IMR-90 (cell line): ENCODE measurements at regions not wholly inside any gene's neighbourhood (a gene's known extent, or its start where the extent isn't known, plus 50 kb on each side); places are given as distances from the start of the nearest gene placed in this dataset.

ENCODE experiments used
- ATAC-seq: fragments of 200-7000 bp; cut with Tn5 transposase; 2 replicates; pipeline ENCODE4 v1.9.1; 2020; ENCODE audit warnings: low read depth, mild to moderate bottlenecking, moderate library complexity
- BruUV-seq: library from RNA; stranded (reverse); fragments of 400-500 nt; replicated peaks from 2 replicates; lab custom pipeline; 2021; lab: Mats Ljungman, UMichigan
- CTCF ChIA-PET: fragments of 300-600 bp; formaldehyde crosslinking; extraction: SDS; loops from one replicate; lab custom pipeline; 2021; ENCODE audit warnings: antibody characterized with exemption; lab: Yijun Ruan, JAX
- POLR2A ChIA-PET: fragments of 300-600 bp; sonication (Branson Sonifier 250); formaldehyde crosslinking; loops from one replicate; lab custom pipeline; 2022; ENCODE audit warnings: antibody characterized with exemption; ENCODE audit not compliant: unreplicated experiment; lab: Charles Lee
- DNase-seq: peaks from one replicate; pipeline ENCODE4 v3.0.0; 2013
- H2AFZ ChIP-seq: replicated peaks from 2 replicates; pipeline ENCODE3; 2013; ENCODE audit warnings: low read length, mild to moderate bottlenecking; ENCODE audit not compliant: poor library complexity
- H2AK5ac ChIP-seq: 2 replicates; pipeline ENCODE4 v1.6.1; 2013; ENCODE audit warnings: low read depth, low read length, inconsistent platforms
- H2AK9ac ChIP-seq: replicated peaks from 2 replicates; pipeline ENCODE3; 2013; ENCODE audit warnings: mild to moderate bottlenecking, low read depth, low read length, moderate library complexity; ENCODE audit not compliant: poor library complexity
- H2BK120ac ChIP-seq: 2 replicates; pipeline ENCODE4 v1.6.1; 2013; ENCODE audit warnings: low read depth, low read length, inconsistent platforms
- H2BK15ac ChIP-seq: 3 replicates; pipeline ENCODE4 v1.6.1; 2013; ENCODE audit warnings: low read depth, low read length, inconsistent platforms
- H2BK20ac ChIP-seq: 2 replicates; pipeline ENCODE4 v1.6.1; 2013; ENCODE audit warnings: low read depth, mild to moderate bottlenecking, inconsistent platforms, low read length, moderate library complexity
- H2BK5ac ChIP-seq: 2 replicates; pipeline ENCODE4 v1.6.1; 2013; ENCODE audit warnings: mild to moderate bottlenecking, low read depth, low read length, inconsistent platforms; ENCODE audit not compliant: poor library complexity, severe bottlenecking
- H3K14ac ChIP-seq: replicated peaks from 2 replicates; pipeline ENCODE4 v1.6.1; 2013; ENCODE audit warnings: low read depth, low read length, inconsistent platforms
- H3K18ac ChIP-seq: 2 replicates; pipeline ENCODE4 v1.6.1; 2013; ENCODE audit warnings: low read depth, low read length, control low read depth
- H3K23ac ChIP-seq: 2 replicates; pipeline ENCODE4 v1.6.1; 2013; ENCODE audit warnings: low read depth, low read length, inconsistent platforms
- H3K27ac ChIP-seq: 2 replicates; pipeline ENCODE4 v1.5.1; 2013; ENCODE audit warnings: mild to moderate bottlenecking, control low read depth, low read length; ENCODE audit not compliant: insufficient read depth
- H3K27me3 ChIP-seq: 2 replicates; pipeline ENCODE4 v1.6.1; 2013; ENCODE audit warnings: low read length; ENCODE audit not compliant: control insufficient read depth, insufficient read depth
- H3K36me3 ChIP-seq: 2 replicates; pipeline ENCODE4 v1.6.1; 2013; ENCODE audit warnings: low read length, mixed read lengths; ENCODE audit not compliant: control insufficient read depth, insufficient read depth
- H3K4ac ChIP-seq: 2 replicates; pipeline ENCODE4 v1.6.1; 2013; ENCODE audit warnings: low read depth, low read length, inconsistent platforms
- H3K4me1 ChIP-seq: 2 replicates; pipeline ENCODE4 v1.6.1; 2013; ENCODE audit warnings: low read length, mixed read lengths; ENCODE audit not compliant: control insufficient read depth, insufficient read depth
- H3K4me2 ChIP-seq: 2 replicates; pipeline ENCODE4 v1.6.1; 2013; ENCODE audit warnings: low read depth, mild to moderate bottlenecking, control low read depth, low read length, moderate library complexity
- H3K4me3 ChIP-seq: 2 replicates; pipeline ENCODE4 v1.5.1; 2013; ENCODE audit warnings: low read depth, mild to moderate bottlenecking, control low read depth, low read length, moderate library complexity; ENCODE audit not compliant: insufficient read depth
- H3K56ac ChIP-seq: 2 replicates; pipeline ENCODE4 v1.6.1; 2013; ENCODE audit warnings: low read length, inconsistent platforms; ENCODE audit not compliant: insufficient read depth; ENCODE audit errors: extremely low read depth
- H3K79me1 ChIP-seq, 2 experiments: 2 replicates each; pipeline ENCODE4 v1.6.1; 2013; ENCODE audit warnings: low read length in 2 of 2, inconsistent platforms in 1 of 2, low read depth in 1 of 2
- H3K9ac ChIP-seq: 2 replicates; pipeline ENCODE4 v1.6.1; 2013; ENCODE audit warnings: low read depth, low read length, control low read depth
- H3K9me1 ChIP-seq: 2 replicates; pipeline ENCODE4 v1.6.1; 2013; ENCODE audit warnings: low read length, inconsistent platforms; ENCODE audit not compliant: insufficient read depth
- H3K9me3 ChIP-seq: 2 replicates; pipeline ENCODE4 v1.6.1; 2013; ENCODE audit warnings: low read length; ENCODE audit not compliant: control insufficient read depth, insufficient read depth
- H4K20me1 ChIP-seq: 2 replicates; pipeline ENCODE4 v1.6.1; 2013; ENCODE audit warnings: low read length, inconsistent platforms; ENCODE audit not compliant: insufficient read depth
- H4K5ac ChIP-seq: 2 replicates; pipeline ENCODE4 v1.6.1; 2013; ENCODE audit warnings: mild to moderate bottlenecking, low read depth, low read length, control low read depth
- H4K8ac ChIP-seq, 2 experiments: 2 replicates each; pipeline ENCODE4 v1.6.1; 2013; ENCODE audit warnings: low read depth in 2 of 2, low read length in 2 of 2, control low read depth in 1 of 2, inconsistent platforms in 1 of 2
- H4K91ac ChIP-seq: 2 replicates; pipeline ENCODE4 v1.6.1; 2013; ENCODE audit warnings: low read depth, low read length, inconsistent platforms; ENCODE audit not compliant: insufficient read depth
- BHLHE40 ChIP-seq: fragments of 150-350 bp; IDR thresholded peaks from 2 replicates; pipeline ENCODE4 v1.6.1; 2016; ENCODE audit warnings: mild to moderate bottlenecking, low read depth, low read length
- CEBPB ChIP-seq: IDR thresholded peaks from 2 replicates; pipeline ENCODE4 v1.6.1; 2012; ENCODE audit warnings: low read depth, low read length, improper control_type of control experiment
- CHD1 ChIP-seq: IDR thresholded peaks from 2 replicates; pipeline ENCODE4 v1.6.1; 2012; ENCODE audit warnings: low read depth, low read length, improper control_type of control experiment
- CTCF ChIP-seq: conservative IDR thresholded peaks from 2 replicates; pipeline ENCODE4 v1.5.1; 2012; ENCODE audit warnings: mild to moderate bottlenecking, low read depth, low read length, improper control_type of control experiment
- ELK1 ChIP-seq: fragments of 150-350 bp; IDR thresholded peaks from 2 replicates; pipeline ENCODE4 v1.6.1; 2016; ENCODE audit warnings: low read depth, mild to moderate bottlenecking, low read length, moderate library complexity, borderline replicate concordance
- FOS ChIP-seq: fragments of 150-350 bp; IDR thresholded peaks from 2 replicates; pipeline ENCODE4 v1.6.1; 2016; ENCODE audit warnings: low read depth, low read length
- MXI1 ChIP-seq: IDR thresholded peaks from 2 replicates; pipeline ENCODE4 v1.6.1; 2012; ENCODE audit warnings: low read depth, mild to moderate bottlenecking, low read length, moderate library complexity, borderline replicate concordance
- NFE2L2 ChIP-seq: fragments of 150-350 bp; IDR thresholded peaks from 2 replicates; pipeline ENCODE4 v1.6.1; 2016; ENCODE audit warnings: low read depth, mild to moderate bottlenecking, low read length
- POLR2A ChIP-seq: IDR thresholded peaks from 2 replicates; pipeline ENCODE4 v1.6.1; 2012; ENCODE audit warnings: mild to moderate bottlenecking, low read depth, low read length
- RAD21 ChIP-seq: IDR thresholded peaks from 2 replicates; pipeline ENCODE4 v1.6.1; 2012; ENCODE audit warnings: low read length, improper control_type of control experiment
- RCOR1 ChIP-seq: IDR thresholded peaks from 2 replicates; pipeline ENCODE4 v1.6.1; 2012; ENCODE audit warnings: mild to moderate bottlenecking, low read length, improper control_type of control experiment; ENCODE audit not compliant: insufficient replicate concordance
- RFX5 ChIP-seq: IDR thresholded peaks from 2 replicates; pipeline ENCODE4 v1.8.0; 2012; ENCODE audit warnings: low read depth, mild to moderate bottlenecking, low read length, moderate library complexity
- SMC3 ChIP-seq: fragments of 150-350 bp; IDR thresholded peaks from 2 replicates; pipeline ENCODE4 v1.6.1; 2016; ENCODE audit warnings: low read depth, mild to moderate bottlenecking, antibody characterized with exemption, low read length, moderate library complexity
- dilution Hi-C: fragments of 300-500 bp; cut with HindIII; formaldehyde crosslinking; loops from one replicate; pipeline ENCODE4 v1.14.3; 2018; ENCODE audit warnings: low sequenced_read_pairs; ENCODE audit not compliant: unreplicated experiment
- in situ Hi-C: fragments of 300-500 bp; cut with MboI; formaldehyde crosslinking; loops from 3 replicates; pipeline ENCODE4 v1.14.3; 2019; ENCODE audit warnings: low sequenced_read_pairs, inconsistent platforms, mixed read lengths
- intact Hi-C: fragments of 100-400 bp; cut with micrococcal nuclease; formaldehyde crosslinking; loops from 2 replicates; pipeline ENCODE4 v1.10.0; 2022

- Histone ChIP-seq H3K9ac (no peak overlapping the region), H3K14ac (no peak overlapping the region), H3K4me1 (peaks cover 4% of the 10 kb centered on the region; the same call in 1 of the 2 replicates), H3K36me3 (no peaks in the 10 kb centered on the region), H4K8ac (no peak overlapping the region), H3K18ac (no peak overlapping the region), H3K56ac (no peak overlapping the region), H3K23ac (no peak overlapping the region), H3K27me3 (no peaks in the 10 kb centered on the region), H3K4me2 (no peak overlapping the region), H4K20me1 (no peaks in the 10 kb centered on the region), H2BK20ac (no peak overlapping the region), H2BK15ac (peak overlapping the region; percentile 65; the same call in 1 of the 3 replicates), H3K4me3 (no peak overlapping the region), H2AFZ (no peak overlapping the region), H2BK120ac (no peak overlapping the region), H3K4ac (no peak overlapping the region), H2AK9ac (no peak overlapping the region), H3K27ac (no peak overlapping the region), H3K79me1 (no peaks in the 10 kb centered on the region), H3K9me3 (no peaks in the 10 kb centered on the region), H4K91ac (no peak overlapping the region), H2BK5ac (no peak overlapping the region), H2AK5ac (no peak overlapping the region), H3K9me1 (no peaks in the 10 kb centered on the region), H4K5ac (no peak overlapping the region)
- in situ Hi-C loops (no loop called here), dilution Hi-C loops (no loop called here), intact Hi-C loops (no loop called here)
- POLR2A ChIA-PET = no interaction called here
- ATAC-seq = no peak
- TF ChIP-seq SMC3 (no peak), CEBPB (no peak), POLR2A (no peak), MXI1 (no peak), RFX5 (no peak), NFE2L2 (no peak), FOS (no peak), ELK1 (no peak), RAD21 (no peak), CTCF (no peak), CHD1 (no peak), RCOR1 (no peak), BHLHE40 (no peak)
- BruUV-seq = no TSS peak
- DNase-seq = no peak
- CTCF ChIA-PET = no interaction called here
Observed at GRCh38 chr6:81609736-81610135, 142.7 kb downstream of the TENT5A start.
